T-cell (primary cell): ENCODE measurements at regions not wholly inside any gene's neighbourhood (a gene's known extent, or its start where the extent isn't known, plus 50 kb on each side); places are given as distances from the start of the nearest gene placed in this dataset.

ENCODE experiments used
- ATAC-seq, 4 experiments: fragments of 200-7000 bp in 3 of 4; fragments of 150-1000 bp in 1 of 4; cut with Tn5 transposase; replicated peaks in 1 of 4; 1 replicate in 3 of 4; 2 replicates in 1 of 4; pipeline ENCODE4 v1.10.0; 2021; ENCODE audit warnings: moderate library complexity in 3 of 4, mild to moderate bottlenecking in 2 of 4, moderate number of reproducible peaks in 1 of 4
- CTCF ChIA-PET, 2 donors: fragments of 300-600 bp; sonication (Branson Sonifier 250); formaldehyde crosslinking; loops; one replicate each; lab custom pipeline; 2022; ENCODE audit warnings: antibody characterized with exemption in 2 of 2; lab: Charles Lee
- POLR2A ChIA-PET, 2 donors: fragments of 300-600 bp; sonication (Branson Sonifier 250); formaldehyde crosslinking; loops; one replicate each; lab custom pipeline; 2022; ENCODE audit warnings: antibody characterized with exemption in 2 of 2; lab: Charles Lee
- DNase-seq, 35 experiments: peaks; one replicate each; pipeline versions ENCODE4 v3.0.0 to v3.0.0-alpha.2; 2013 to 2023
- H3K27ac ChIP-seq: one replicate; pipeline ENCODE4 v1.5.1; 2013; ENCODE audit warnings: low read length
- H3K27me3 ChIP-seq, 2 experiments: replicated peaks in 1 of 2; 1 replicate in 1 of 2; 2 replicates in 1 of 2; pipeline versions ENCODE4 v1.6.1 to v1.7.0; 2013; ENCODE audit warnings: low read length in 1 of 2, mixed read lengths in 1 of 2; ENCODE audit not compliant: control insufficient read depth in 2 of 2, insufficient read depth in 2 of 2; ENCODE audit errors: extremely low read depth in 1 of 2
- H3K36me3 ChIP-seq, 2 donors: 1 replicate in 1 of 2; 2 replicates in 1 of 2; pipeline versions ENCODE4 v1.6.1 to v1.7.0; 2013; ENCODE audit warnings: low read length in 1 of 2; ENCODE audit not compliant: control insufficient read depth in 2 of 2, insufficient read depth in 1 of 2; ENCODE audit errors: extremely low read depth in 1 of 2
- H3K4me1 ChIP-seq, 2 experiments: 1 replicate in 1 of 2; 2 replicates in 1 of 2; pipeline versions ENCODE4 v1.6.1 to v1.7.0; 2013; ENCODE audit warnings: low read length in 2 of 2, mixed read lengths in 1 of 2; ENCODE audit not compliant: insufficient read depth in 2 of 2, control insufficient read depth in 1 of 2; ENCODE audit errors: extremely low read depth in 1 of 2
- H3K4me3 ChIP-seq, 2 donors: 1 replicate in 1 of 2; 2 replicates in 1 of 2; pipeline versions ENCODE4 v1.5.1 to v1.7.0; 2013; ENCODE audit warnings: mild to moderate bottlenecking in 2 of 2, low read length in 1 of 2, moderate library complexity in 1 of 2; ENCODE audit not compliant: control insufficient read depth in 1 of 2; ENCODE audit errors: extremely low read depth in 1 of 2
- H3K9me3 ChIP-seq: 2 replicates; pipeline ENCODE4 v1.7.0; 2013
- H3K27ac Mint-ChIP-seq, 2 donors: one replicate each; pipeline ENCODE4 v1.8.0; 2020 to 2021; ENCODE audit warnings: mild to moderate bottlenecking in 2 of 2, mixed read lengths in 2 of 2
- H3K27me3 Mint-ChIP-seq, 2 donors: one replicate each; pipeline ENCODE4 v1.8.0; 2021 to 2022; ENCODE audit warnings: mixed read lengths in 2 of 2
- H3K36me3 Mint-ChIP-seq: one replicate; pipeline ENCODE4 v1.8.0; 2021; ENCODE audit warnings: mixed read lengths
- H3K4me1 Mint-ChIP-seq, 3 donors: one replicate each; pipeline ENCODE4 v1.8.0; 2020 to 2022; ENCODE audit warnings: mixed read lengths in 3 of 3, mild to moderate bottlenecking in 1 of 3
- H3K4me3 Mint-ChIP-seq, 3 donors: one replicate each; pipeline ENCODE4 v1.8.0; 2020 to 2022; ENCODE audit warnings: mild to moderate bottlenecking in 3 of 3, mixed read lengths in 3 of 3, moderate library complexity in 3 of 3
- H3K9me3 Mint-ChIP-seq, 3 donors: one replicate each; pipeline ENCODE4 v1.8.0; 2020 to 2022; ENCODE audit warnings: mixed read lengths in 3 of 3
- WGBS: methylation state at CpG from one replicate; pipeline ENCODE4 v1.1.5; 2013; ENCODE audit warnings: missing lambda C conversion rate; ENCODE audit not compliant: insufficient coverage; 5-methylcytosine and 5-hydroxymethylcytosine counted together

- ChIA-PET CTCF (no interaction called here), POLR2A (interaction anchor here in 1 of 2 donors (0.6 kb wide), 1 partner anchor 581 kb away, joined by 5 read pairs; no protein-coding TSS in a partner anchor)
- 100% methylated on average over 2 of the region's 4 CpGs for WGBS
- Histone ChIP-seq H3K4me1 (no peaks in the 10 kb centered on the region), H3K36me3 (no peaks in the 10 kb centered on the region), H3K4me3 (no peak overlapping the region), H3K27me3 (peaks cover 0 to 20% of the 10 kb centered on the region in 2 experiments), H3K27ac (no peak overlapping the region), H3K9me3 (no peaks in the 10 kb centered on the region)
- DNase-seq (no peak), ATAC-seq (no peak)
- H3K4me1 Mint-ChIP-seq: no peaks in the 10 kb centered on the region
- no peak overlapping the region for H3K4me3 Mint-ChIP-seq
- no peaks in the 10 kb centered on the region for H3K9me3 Mint-ChIP-seq
- no peaks in the 10 kb centered on the region for H3K36me3 Mint-ChIP-seq
- peaks cover 18 to 24% of the 10 kb centered on the region in 2 donors for H3K27me3 Mint-ChIP-seq
- no peak overlapping the region for H3K27ac Mint-ChIP-seq
Observed at GRCh38 chr10:29916669-29917068, 142.7 kb downstream of the JCAD start.

- ChIA-PET CTCF (no interaction called here), POLR2A (no interaction called here)
- H3K9me3 Mint-ChIP-seq: no peaks in the 10 kb centered on the region
- Histone ChIP-seq H3K9me3 (no peaks in the 10 kb centered on the region), H3K4me3 (no peak overlapping the region), H3K4me1 (no peaks in the 10 kb centered on the region), H3K36me3 (no peaks in the 10 kb centered on the region), H3K27ac (no peak overlapping the region), H3K27me3 (peaks cover 0 to 8% of the 10 kb centered on the region in 2 experiments)
- no peaks in the 10 kb centered on the region for H3K4me1 Mint-ChIP-seq
- no peaks in the 10 kb centered on the region for H3K36me3 Mint-ChIP-seq
- H3K27me3 Mint-ChIP-seq: peaks cover 20 to 25% of the 10 kb centered on the region in 2 donors
- H3K27ac Mint-ChIP-seq: no peak overlapping the region
- no peak overlapping the region for H3K4me3 Mint-ChIP-seq
- ATAC-seq (no peak), DNase-seq (no peak)
- 82% methylated on average over 1 of the region's 3 CpGs for WGBS
Observed at GRCh38 chr10:29914986-29915785, 144.2 kb downstream of the JCAD start.

- ChIA-PET POLR2A (no interaction called here), CTCF (no interaction called here)
- Histone ChIP-seq H3K27ac (no peak overlapping the region), H3K36me3 (no peaks in the 10 kb centered on the region), H3K27me3 (peaks cover 0 to 4% of the 10 kb centered on the region in 2 experiments), H3K9me3 (no peaks in the 10 kb centered on the region), H3K4me3 (peak overlapping the region in 1 of 2 donors; percentile 32), H3K4me1 (peaks cover 0 to 3% of the 10 kb centered on the region in 2 experiments)
- Mint-ChIP-seq H3K27ac (no peak overlapping the region), H3K27me3 (peaks cover 21 to 26% of the 10 kb centered on the region in 2 donors), H3K4me1 (peaks cover 8 to 10% (median 9%) of the 10 kb centered on the region in 3 donors), H3K4me3 (peak overlapping the region in 1 of 3 donors; percentile 48), H3K9me3 (no peaks in the 10 kb centered on the region), H3K36me3 (no peaks in the 10 kb centered on the region)
- peak in 11 of 35 experiments; percentile 2 to 45 (median 5) for DNase-seq
- WGBS: 23% methylated on average over 4 of the region's 6 CpGs
- ATAC-seq: peak in 3 of 4 experiments; percentile 53 to 68 (median 66)
Observed at GRCh38 chr10:29908962-29909361, 150.4 kb downstream of the JCAD start.

- H3K4me3 Mint-ChIP-seq: no peak overlapping the region
- H3K27me3 Mint-ChIP-seq: peaks cover 22 to 23% of the 10 kb centered on the region in 2 donors
- no CpG with 5 or more reads among the region's 2 CpGs for WGBS
- no peak overlapping the region for H3K27ac ChIP-seq
- ATAC-seq (no peak), DNase-seq (no peak)
- H3K4me1 ChIP-seq: no peaks in the 10 kb centered on the region
- no peak overlapping the region for H3K27ac Mint-ChIP-seq
- H3K4me1 Mint-ChIP-seq: no peaks in the 10 kb centered on the region
- no peak overlapping the region for H3K4me3 ChIP-seq
- ChIA-PET CTCF (no interaction called here), POLR2A (no interaction called here)
- H3K9me3 Mint-ChIP-seq: no peaks in the 10 kb centered on the region
- no peaks in the 10 kb centered on the region for H3K36me3 Mint-ChIP-seq
- no peaks in the 10 kb centered on the region for H3K9me3 ChIP-seq
- peaks cover 0 to 3% of the 10 kb centered on the region in 2 experiments for H3K27me3 ChIP-seq
- H3K36me3 ChIP-seq: no peaks in the 10 kb centered on the region
Observed at GRCh38 chr10:29900865-29901264, 158.5 kb downstream of the JCAD start.

- no peak overlapping the region for H3K4me3 ChIP-seq
- ATAC-seq: no peak
- Mint-ChIP-seq H3K4me3 (no peak overlapping the region), H3K27ac (no peak overlapping the region), H3K36me3 (no peaks in the 10 kb centered on the region), H3K27me3 (peaks cover 18 to 19% of the 10 kb centered on the region in 2 donors), H3K9me3 (no peaks in the 10 kb centered on the region), H3K4me1 (no peaks in the 10 kb centered on the region)
- CTCF ChIA-PET: no interaction called here
- POLR2A ChIA-PET: no interaction called here
- no peak overlapping the region for H3K27ac ChIP-seq
- WGBS: 86% methylated on average over 3 of the region's 6 CpGs
- peaks cover 0 to 3% of the 10 kb centered on the region in 2 experiments for H3K27me3 ChIP-seq
- DNase-seq: no peak
- H3K9me3 ChIP-seq: no peaks in the 10 kb centered on the region
- no peaks in the 10 kb centered on the region for H3K36me3 ChIP-seq
- no peaks in the 10 kb centered on the region for H3K4me1 ChIP-seq
Observed at GRCh38 chr10:29897999-29898716, 161.2 kb downstream of the JCAD start.

GRCh38 chr10:29897430-29897829 is 162.0 kb downstream of the JCAD start:
- H3K27me3 Mint-ChIP-seq: peaks cover 14 to 19% of the 10 kb centered on the region in 2 donors
- H3K4me1 Mint-ChIP-seq: no peaks in the 10 kb centered on the region
- no peaks in the 10 kb centered on the region for H3K4me1 ChIP-seq
- DNase-seq: no peak
- ChIA-PET POLR2A (no interaction called here), CTCF (no interaction called here)
- no CpG with 5 or more reads among the region's 3 CpGs for WGBS
- H3K9me3 ChIP-seq: no peaks in the 10 kb centered on the region
- no peak overlapping the region for H3K27ac Mint-ChIP-seq
- H3K4me3 Mint-ChIP-seq: no peak overlapping the region
- no peak for ATAC-seq
- peaks cover 0 to 3% of the 10 kb centered on the region in 2 experiments for H3K27me3 ChIP-seq
- H3K9me3 Mint-ChIP-seq: no peaks in the 10 kb centered on the region
- no peak overlapping the region for H3K27ac ChIP-seq
- no peaks in the 10 kb centered on the region for H3K36me3 ChIP-seq
- no peaks in the 10 kb centered on the region for H3K36me3 Mint-ChIP-seq
- H3K4me3 ChIP-seq: no peak overlapping the region
